ENCODE measurements at regions not wholly inside any gene's neighbourhood (a gene's known extent, or its start where the extent isn't known, plus 50 kb on each side); places are given as distances from the start of the nearest gene placed in this dataset.

GRCh38 chr16:79826732-79827475, 226.4 kb upstream of the MAF start:
- TF ChIP-seq CTCF (IDR thresholded peaks at IDR 0.05) (no peak), POLR2A (IDR thresholded peaks at IDR 0.05) (no peak)
